A549 (cell line): ENCODE measurements at regions not wholly inside any gene's neighbourhood (a gene's known extent, or its start where the extent isn't known, plus 50 kb on each side); places are given as distances from the start of the nearest gene placed in this dataset.

Experiments
- CEBPB ChIP-seq, 2 experiments: fragments of >200 bp in 1 of 2; sonication (Bioruptor Twin) in 1 of 2; formaldehyde crosslinking in 1 of 2; IDR thresholded peaks; 2 replicates each; pipeline ENCODE4 v1.6.1; 2012 to 2016
- CHD2 ChIP-seq: fragments of 150-350 bp; IDR thresholded peaks from 2 replicates; pipeline ENCODE4 v1.6.1; 2014; ENCODE audit warnings: low read length; ENCODE audit not compliant: partially characterized antibody
- JUN ChIP-seq, 2 experiments: fragments of >200 bp; sonication (Bioruptor Twin); formaldehyde crosslinking; IDR thresholded peaks; 2 replicates in 1 of 2; 3 replicates in 1 of 2; pipeline ENCODE4 v1.6.1; 2016 to 2017
- KDM1A ChIP-seq: fragments of 200-600 bp; sonication (generic); IDR thresholded peaks from 2 replicates; pipeline ENCODE4 v1.6.1; 2016; ENCODE audit warnings: low read depth, mild to moderate bottlenecking
- KDM5A ChIP-seq: fragments of 200-600 bp; sonication (generic); IDR thresholded peaks from 2 replicates; pipeline ENCODE4 v1.6.1; 2016; ENCODE audit warnings: antibody characterized with exemption, mild to moderate bottlenecking
- PHF8 ChIP-seq: fragments of 200-600 bp; sonication (generic); IDR thresholded peaks from 2 replicates; pipeline ENCODE4 v1.6.1; 2016; ENCODE audit warnings: low read depth, mild to moderate bottlenecking, antibody characterized with exemption, moderate library complexity, borderline replicate concordance
- POLR2A ChIP-seq: IDR thresholded peaks from 2 replicates; pipeline ENCODE4 v1.6.1; 2012; ENCODE audit warnings: mild to moderate bottlenecking, low read length
- RFX5 ChIP-seq: fragments of 450-650 bp; IDR thresholded peaks from 2 replicates; pipeline ENCODE4 v1.7.1; 2014; ENCODE audit warnings: antibody characterized with exemption, mild to moderate bottlenecking, moderate library complexity
- TF ChIP-seq, protein P1 (sequence below): fragments of >200 bp; sonication (Bioruptor Twin); formaldehyde crosslinking; IDR thresholded peaks from 3 replicates; pipeline ENCODE4 v1.5.1; 2016

- TF ChIP-seq KDM1A (no peak), JUN (IDR thresholded peaks at IDR 0.05) (no peak), CHD2 (no peak), RFX5 (no peak), POLR2A (no peak), CEBPB (IDR thresholded peaks at IDR 0.05) (no peak), KDM5A (no peak), PHF8 (no peak)
- TF ChIP-seq, protein P1, sequence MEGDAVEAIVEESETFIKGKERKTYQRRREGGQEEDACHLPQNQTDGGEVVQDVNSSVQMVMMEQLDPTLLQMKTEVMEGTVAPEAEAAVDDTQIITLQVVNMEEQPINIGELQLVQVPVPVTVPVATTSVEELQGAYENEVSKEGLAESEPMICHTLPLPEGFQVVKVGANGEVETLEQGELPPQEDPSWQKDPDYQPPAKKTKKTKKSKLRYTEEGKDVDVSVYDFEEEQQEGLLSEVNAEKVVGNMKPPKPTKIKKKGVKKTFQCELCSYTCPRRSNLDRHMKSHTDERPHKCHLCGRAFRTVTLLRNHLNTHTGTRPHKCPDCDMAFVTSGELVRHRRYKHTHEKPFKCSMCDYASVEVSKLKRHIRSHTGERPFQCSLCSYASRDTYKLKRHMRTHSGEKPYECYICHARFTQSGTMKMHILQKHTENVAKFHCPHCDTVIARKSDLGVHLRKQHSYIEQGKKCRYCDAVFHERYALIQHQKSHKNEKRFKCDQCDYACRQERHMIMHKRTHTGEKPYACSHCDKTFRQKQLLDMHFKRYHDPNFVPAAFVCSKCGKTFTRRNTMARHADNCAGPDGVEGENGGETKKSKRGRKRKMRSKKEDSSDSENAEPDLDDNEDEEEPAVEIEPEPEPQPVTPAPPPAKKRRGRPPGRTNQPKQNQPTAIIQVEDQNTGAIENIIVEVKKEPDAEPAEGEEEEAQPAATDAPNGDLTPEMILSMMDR, result no peak
Measured at GRCh38 chr17:62870030-62870541, 62.0 kb upstream of the MARCHF10 start.
